ENCODE measurements at regions not wholly inside any gene's neighbourhood (a gene's known extent, or its start where the extent isn't known, plus 50 kb on each side); places are given as distances from the start of the nearest gene placed in this dataset.

- TF ChIP-seq MYB (IDR thresholded peaks at IDR 0.05; ENCODE audit: borderline replicate concordance, low read depth, low read length) (no peak), USF2 (IDR thresholded peaks at IDR 0.05; ENCODE audit: borderline replicate concordance, low read depth, low read length) (no peak)
Observed at GRCh38 chr5:133831491-133832224, 136.8 kb downstream of the C5orf15 start.
